Right lobe of liver (tissue), 4 donors: ENCODE measurements at regions not wholly inside any gene's neighbourhood (a gene's known extent, or its start where the extent isn't known, plus 50 kb on each side); places are given as distances from the start of the nearest gene placed in this dataset.

Source experiments
- POLR2A ChIP-seq: fragments of 450-650 bp; IDR thresholded peaks from one replicate; pipeline ENCODE4 v1.6.1; 2017; ENCODE audit warnings: antibody characterized with exemption, mild to moderate bottlenecking
- TF ChIP-seq, protein P1 (sequence below), 4 donors: fragments of 200-600 bp in 3 of 4; fragments of 450-650 bp in 1 of 4; IDR thresholded peaks; one replicate each; pipeline versions ENCODE4 v1.5.1 to v1.8.0; 2016 to 2022; ENCODE audit warnings: antibody characterized with exemption in 4 of 4, mild to moderate bottlenecking in 2 of 4
- donor health status: DM: no; HTN: no; CAD: no.
- donor health status: DM: no; HTN: no; CAD: no.
- donor health status: DM: no; HTN: yes; CAD: no.

- TF ChIP-seq, protein P1, sequence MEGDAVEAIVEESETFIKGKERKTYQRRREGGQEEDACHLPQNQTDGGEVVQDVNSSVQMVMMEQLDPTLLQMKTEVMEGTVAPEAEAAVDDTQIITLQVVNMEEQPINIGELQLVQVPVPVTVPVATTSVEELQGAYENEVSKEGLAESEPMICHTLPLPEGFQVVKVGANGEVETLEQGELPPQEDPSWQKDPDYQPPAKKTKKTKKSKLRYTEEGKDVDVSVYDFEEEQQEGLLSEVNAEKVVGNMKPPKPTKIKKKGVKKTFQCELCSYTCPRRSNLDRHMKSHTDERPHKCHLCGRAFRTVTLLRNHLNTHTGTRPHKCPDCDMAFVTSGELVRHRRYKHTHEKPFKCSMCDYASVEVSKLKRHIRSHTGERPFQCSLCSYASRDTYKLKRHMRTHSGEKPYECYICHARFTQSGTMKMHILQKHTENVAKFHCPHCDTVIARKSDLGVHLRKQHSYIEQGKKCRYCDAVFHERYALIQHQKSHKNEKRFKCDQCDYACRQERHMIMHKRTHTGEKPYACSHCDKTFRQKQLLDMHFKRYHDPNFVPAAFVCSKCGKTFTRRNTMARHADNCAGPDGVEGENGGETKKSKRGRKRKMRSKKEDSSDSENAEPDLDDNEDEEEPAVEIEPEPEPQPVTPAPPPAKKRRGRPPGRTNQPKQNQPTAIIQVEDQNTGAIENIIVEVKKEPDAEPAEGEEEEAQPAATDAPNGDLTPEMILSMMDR (IDR thresholded peaks at IDR 0.05) = no peak
- no peak for TF ChIP-seq POLR2A
Measured at GRCh38 chr16:26667307-26667706, 399.4 kb upstream of the C16orf82 start.
